ENCODE measurements at regions not wholly inside any gene's neighbourhood (a gene's known extent, or its start where the extent isn't known, plus 50 kb on each side); places are given as distances from the start of the nearest gene placed in this dataset.

DNA sequence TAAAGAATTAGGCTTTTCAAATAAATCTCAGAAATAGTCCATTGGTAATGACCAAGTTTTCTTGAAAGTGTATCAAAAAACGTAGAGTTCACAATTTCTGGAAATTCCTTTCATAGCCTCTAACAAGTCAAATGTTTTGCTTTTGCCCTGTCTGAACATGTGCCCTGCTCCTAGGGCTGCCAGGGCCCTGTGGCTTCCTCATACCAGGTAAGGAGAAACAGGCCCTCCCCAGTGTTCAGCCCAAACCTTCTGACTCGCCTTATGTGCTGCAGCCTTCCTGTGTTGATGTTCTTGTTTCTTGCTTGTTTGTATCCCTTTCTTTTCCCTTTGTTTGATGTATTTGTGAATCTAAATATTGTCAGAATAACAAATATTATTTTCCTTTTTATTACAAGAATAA, 146.1 kb upstream of the PACRGL start:
- ATAC-seq (no peak), DNase-seq (ENCODE audit: low spot score) (no peak)
- intact Hi-C loops (cut with DNase I) = no loop called here

- intact Hi-C loops (cut with DNase I) = no loop called here
- ATAC-seq (no peak), DNase-seq (ENCODE audit: low spot score) (no peak)
Measured at GRCh38 chr4:20565075-20565721, 135.1 kb upstream of the PACRGL start.

- intact Hi-C loops (cut with DNase I) = no loop called here
- no peak for DNase-seq (ENCODE audit: low spot score)
- ATAC-seq = no peak
Measured at GRCh38 chr4:20570981-20571715, 129.1 kb upstream of the PACRGL start.

GRCh38 chr4:20572976-20573375, 127.3 kb upstream of the PACRGL start:
- no peak for ATAC-seq
- intact Hi-C loops (cut with DNase I) = no loop called here

DNA sequence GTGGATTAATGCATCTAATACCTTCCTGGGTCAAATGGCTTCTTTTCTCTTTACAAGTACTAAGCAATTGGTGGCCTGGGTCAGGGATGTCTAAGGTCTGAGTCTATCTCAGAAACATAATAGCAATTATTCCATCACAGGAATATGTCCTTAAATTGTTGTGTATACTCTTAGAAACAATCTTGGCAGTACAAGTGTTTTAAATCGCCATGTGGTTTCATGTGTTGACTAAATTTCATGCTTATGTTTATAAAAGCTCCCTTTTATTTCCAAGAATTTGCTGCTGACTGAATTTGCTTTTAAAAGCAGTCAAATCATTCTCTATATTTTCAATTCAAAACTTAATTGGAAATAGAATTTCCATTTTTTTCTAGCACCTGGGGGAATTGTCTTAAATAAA, 125.3 kb upstream of the PACRGL start:
- DNase-seq (ENCODE audit: low spot score) (no peak), ATAC-seq (no peak)
- intact Hi-C loops (cut with DNase I) = no loop called here

More at GRCh38 chr4:20572976-20573375, 127.3 kb upstream of the PACRGL start:
- no peak for DNase-seq (ENCODE audit: low spot score)

- intact Hi-C loops (cut with DNase I) = no loop called here
- DNase-seq (ENCODE audit: low spot score) (no peak), ATAC-seq (no peak)
Measured at GRCh38 chr4:20575486-20575885, 124.8 kb upstream of the PACRGL start.

DNA sequence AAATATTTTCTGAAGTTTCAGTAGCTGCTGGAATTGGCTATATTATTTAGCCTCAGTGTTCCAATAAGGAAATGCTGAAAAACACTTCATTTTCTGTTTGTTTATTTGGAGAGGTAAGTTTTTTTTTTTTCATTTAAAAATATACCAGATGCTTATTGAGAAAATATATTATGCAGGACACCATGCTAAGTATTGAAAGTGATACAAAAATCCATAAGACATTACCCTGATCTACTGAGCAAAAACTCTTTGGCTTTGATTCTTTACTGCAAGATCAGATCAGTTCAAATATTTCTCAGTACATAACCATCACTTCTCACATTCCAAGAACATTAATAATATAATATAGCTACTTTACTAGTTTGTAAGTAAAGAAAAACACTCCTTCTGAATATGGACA, 123.4 kb upstream of the PACRGL start:
- no peak for ATAC-seq
- no peak for DNase-seq (ENCODE audit: low spot score)
- intact Hi-C loops (cut with DNase I) = no loop called here

DNA sequence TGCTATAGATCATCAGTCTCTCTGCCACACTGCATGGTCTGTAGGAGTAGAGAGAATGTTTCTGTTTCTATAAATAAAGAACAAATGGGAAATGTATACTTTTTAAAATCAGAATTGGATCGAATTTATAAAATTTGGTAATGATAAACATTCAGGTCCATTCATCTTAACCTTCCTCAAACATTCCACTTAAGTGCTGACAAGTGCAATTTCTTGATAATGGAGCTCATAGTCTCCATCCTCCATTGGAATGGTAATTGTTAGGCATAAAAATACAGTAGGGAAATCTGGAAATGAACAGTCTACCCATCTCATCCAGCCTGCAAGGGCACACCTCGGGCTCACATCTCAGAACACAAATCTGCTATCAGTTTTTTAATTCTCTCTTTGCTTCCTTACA, 122.6 kb upstream of the PACRGL start:
- ATAC-seq (no peak), DNase-seq (ENCODE audit: low spot score) (no peak)
- intact Hi-C loops (cut with DNase I) = no loop called here

DNA sequence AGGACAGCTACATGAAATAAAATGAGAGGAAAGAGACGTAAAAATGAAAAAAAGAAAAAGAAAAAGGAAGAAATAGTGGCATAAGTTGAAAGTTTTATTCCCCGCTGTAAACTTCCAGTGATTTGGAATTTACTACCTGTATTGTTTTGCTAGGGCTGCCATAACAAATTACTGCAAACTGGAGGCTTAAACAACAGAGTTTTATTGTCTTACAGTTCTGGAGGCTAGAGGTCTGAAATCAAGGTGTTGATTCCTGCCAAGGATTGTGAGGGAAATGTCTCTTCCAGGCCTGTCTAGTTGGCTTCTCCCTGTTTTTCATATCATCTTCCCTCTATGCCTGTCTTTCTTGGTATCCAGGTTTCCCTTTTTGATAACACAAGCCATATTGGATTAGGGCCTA, 119.4 kb upstream of the PACRGL start:
- no peak for DNase-seq (ENCODE audit: low spot score)
- intact Hi-C loops (cut with DNase I) = no loop called here
- no peak for ATAC-seq

- no peak for DNase-seq (ENCODE audit: low spot score)
- no peak for ATAC-seq
- intact Hi-C loops (cut with DNase I) = no loop called here
Measured at GRCh38 chr4:20589436-20589835, 110.8 kb upstream of the PACRGL start.

DNA sequence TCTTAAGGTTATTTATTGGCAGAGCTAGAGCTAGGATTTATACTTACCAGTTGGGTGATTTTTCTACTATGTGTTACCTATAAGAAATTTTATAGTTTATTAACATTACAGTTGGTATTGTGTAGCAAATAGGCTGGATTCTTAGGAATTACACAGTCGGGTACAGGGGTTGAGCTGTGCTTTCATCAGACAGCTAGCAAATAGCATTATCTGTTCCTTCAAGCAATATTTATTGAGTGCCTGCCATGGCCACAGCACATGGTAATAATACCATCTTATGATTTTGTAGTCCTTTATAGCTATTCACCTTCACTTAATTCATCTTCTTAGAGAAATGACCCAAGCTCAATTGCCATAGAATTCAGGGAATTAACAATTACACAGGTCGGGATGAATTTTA, 109.4 kb upstream of the PACRGL start:
- intact Hi-C loops (cut with DNase I) = no loop called here
- no peak for ATAC-seq

DNA sequence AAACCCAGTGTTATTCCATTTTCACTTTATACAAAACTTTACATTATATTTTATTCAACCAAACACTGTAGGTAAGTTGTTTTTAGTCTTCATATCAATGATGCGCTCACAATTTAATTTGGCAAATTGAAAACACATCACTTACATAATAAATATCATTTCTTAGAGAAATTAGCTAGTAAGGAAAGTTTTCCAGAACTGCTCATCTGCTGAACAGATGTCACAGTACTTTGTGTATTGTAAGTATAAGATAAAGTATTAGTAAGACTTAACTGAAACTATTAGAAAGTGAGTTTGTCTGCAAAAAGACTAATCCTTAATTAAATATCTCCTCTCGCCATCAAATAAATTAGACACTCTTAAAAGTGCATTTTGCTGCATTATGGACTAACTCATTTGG, 108.7 kb upstream of the PACRGL start:
- DNase-seq (ENCODE audit: low spot score) (no peak), ATAC-seq (no peak)
- intact Hi-C loops (cut with DNase I) = no loop called here

More for the DNA sequence above, 109.4 kb upstream of the PACRGL start:
- DNase-seq (ENCODE audit: low spot score) = no peak

GRCh38 chr4:20592013-20592412, 108.2 kb upstream of the PACRGL start:
- ATAC-seq = no peak
- no peak for DNase-seq (ENCODE audit: low spot score)
- intact Hi-C loops (cut with DNase I) = no loop called here

GRCh38 chr4:20592663-20593062, 107.6 kb upstream of the PACRGL start:
- intact Hi-C loops (cut with DNase I) = no loop called here
- ATAC-seq (no peak), DNase-seq (ENCODE audit: low spot score) (no peak)

DNA sequence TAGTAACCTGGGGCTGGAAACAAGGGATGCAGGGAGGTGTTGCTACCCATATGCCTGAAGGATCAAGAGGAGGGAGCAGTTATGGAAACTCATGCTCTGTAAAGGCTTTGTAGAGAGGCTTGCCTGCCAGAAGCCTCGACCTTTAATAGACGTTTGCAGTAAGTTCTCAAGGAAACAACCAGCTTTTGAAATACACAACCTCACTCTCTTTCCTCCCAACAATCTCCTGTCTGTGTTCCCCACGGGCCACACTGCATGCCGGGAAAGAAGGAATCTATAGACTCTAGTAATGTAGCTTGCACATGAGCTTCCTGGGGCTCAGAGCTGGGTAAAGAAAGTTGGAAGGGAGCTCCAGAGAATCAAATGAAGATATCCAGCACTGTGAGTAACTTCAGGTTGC, 101.6 kb upstream of the PACRGL start:
- ATAC-seq (no peak), DNase-seq (ENCODE audit: low spot score) (no peak)
- intact Hi-C loops (cut with DNase I) = no loop called here

GRCh38 chr4:20603671-20604313, 96.5 kb upstream of the PACRGL start:
- no peak for DNase-seq (ENCODE audit: low spot score)
- ATAC-seq = no peak
- intact Hi-C loops (cut with DNase I) = no loop called here

- no peak for ATAC-seq
- DNase-seq (ENCODE audit: low spot score) = no peak
Measured at GRCh38 chr4:20612313-20612712, 87.9 kb upstream of the PACRGL start.

DNA sequence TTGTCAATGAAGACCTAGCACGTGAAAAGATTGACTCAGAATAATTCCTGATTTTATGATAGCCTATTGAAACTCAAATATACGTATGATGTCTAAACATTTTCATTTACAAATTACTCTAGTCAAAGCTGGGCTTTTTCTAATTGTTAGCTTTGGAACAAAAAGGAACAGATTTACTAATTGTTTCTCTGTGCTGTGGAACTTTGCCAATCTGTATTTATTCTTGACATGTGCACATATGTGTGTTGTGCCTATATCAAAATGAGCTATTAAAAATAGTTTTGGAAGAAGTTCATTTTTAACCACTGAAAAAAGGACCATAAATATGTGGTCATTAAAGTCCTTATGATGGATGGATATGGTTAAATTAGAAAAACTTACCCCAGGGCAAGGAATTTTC, 85.4 kb upstream of the PACRGL start:
- ATAC-seq (no peak), DNase-seq (ENCODE audit: low spot score) (no peak)
- intact Hi-C loops (cut with DNase I) = no loop called here

More at GRCh38 chr4:20612313-20612712, 87.9 kb upstream of the PACRGL start:
- intact Hi-C loops (cut with DNase I) = no loop called here

DNA sequence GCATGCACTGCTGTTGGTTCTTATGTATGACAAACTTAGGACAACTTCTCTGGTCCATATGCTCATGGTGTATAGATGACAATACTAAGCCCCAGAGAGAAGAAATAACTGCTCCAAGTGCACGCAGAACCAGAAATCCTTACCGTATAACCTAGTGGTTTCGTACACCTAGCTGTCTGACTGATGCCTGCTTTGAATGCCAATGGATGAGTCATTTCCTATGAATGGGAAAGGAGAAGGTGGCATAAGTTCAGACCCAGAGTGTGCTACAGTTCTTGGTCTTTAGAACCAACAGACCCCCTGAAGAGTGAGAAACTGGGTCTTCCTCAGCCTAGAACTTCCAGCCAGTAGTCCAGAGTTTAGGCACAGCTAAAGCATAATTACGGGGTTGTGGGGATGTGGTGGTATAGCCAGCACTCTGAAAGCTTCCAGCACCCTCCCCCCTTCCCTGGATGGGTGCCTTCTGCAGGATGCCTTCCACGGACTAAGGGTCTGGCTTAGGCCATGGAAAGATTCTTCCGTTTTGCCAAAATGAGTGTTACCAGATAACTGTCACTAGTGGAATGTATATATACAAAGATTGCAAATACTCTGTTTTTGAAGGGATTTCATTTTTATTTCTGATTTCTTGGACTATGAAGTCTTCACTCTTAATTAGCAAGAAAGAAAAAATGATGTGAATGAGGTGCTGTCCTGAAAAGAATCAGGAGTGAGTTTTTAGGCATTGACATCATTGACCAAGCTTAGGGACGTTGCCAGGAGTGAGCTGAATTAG, 84.6 kb upstream of the PACRGL start:
- intact Hi-C loops (cut with DNase I) = no loop called here
- ATAC-seq = no peak
- DNase-seq (ENCODE audit: low spot score) = no peak

DNA sequence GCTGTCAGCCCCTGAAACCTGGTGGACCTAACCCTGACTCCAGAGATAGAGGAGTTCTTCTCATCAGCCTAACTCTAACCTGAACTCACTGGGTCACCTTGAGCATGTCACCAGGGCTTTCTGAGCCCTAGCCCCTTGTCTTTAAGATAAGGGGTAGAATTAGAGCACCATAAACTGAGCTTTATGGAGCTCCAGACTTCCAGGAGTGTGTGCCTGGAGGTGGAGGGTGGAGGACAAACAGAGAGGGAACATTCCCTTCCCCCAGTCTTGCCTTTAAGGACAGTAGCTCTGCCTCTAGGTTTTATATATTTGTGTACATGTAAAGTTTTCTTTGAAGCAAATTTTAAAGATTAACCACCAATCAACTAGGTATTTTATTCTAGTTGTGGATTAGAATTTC, 83.9 kb upstream of the PACRGL start:
- ATAC-seq = no peak
- intact Hi-C loops (cut with DNase I) = no loop called here

More for the DNA sequence above, 83.9 kb upstream of the PACRGL start:
- no peak for DNase-seq (ENCODE audit: low spot score)
